NCI-H460 (cell line): ENCODE measurements at regions not wholly inside any gene's neighbourhood (a gene's known extent, or its start where the extent isn't known, plus 50 kb on each side); places are given as distances from the start of the nearest gene placed in this dataset.

Experiments used
- DNase-seq: peaks from one replicate; pipeline ENCODE4 v3.0.0-alpha.2; 2016; ENCODE audit warnings: low read depth; ENCODE audit errors: extremely low read depth

- DNase-seq, result no peak
Observed at GRCh38 chr14:58923751-58924405, 264.6 kb upstream of the DAAM1 start.

GRCh38 chr14:58941629-58942028 lies 246.8 kb upstream of the DAAM1 start:
- no peak for DNase-seq

- no peak for DNase-seq
Observed at GRCh38 chr14:58942516-58942915, 246.0 kb upstream of the DAAM1 start.

- no peak for DNase-seq
Observed at GRCh38 chr14:58944343-58944967, 244.0 kb upstream of the DAAM1 start.

GRCh38 chr14:58944968-58945356 lies 243.5 kb upstream of the DAAM1 start:
- no peak for DNase-seq

- DNase-seq, result no peak
Observed at GRCh38 chr14:58946431-58946830, 242.0 kb upstream of the DAAM1 start.

- no peak for DNase-seq
Observed at GRCh38 chr14:58947156-58947555, 241.3 kb upstream of the DAAM1 start.

- DNase-seq, result no peak
Observed at GRCh38 chr14:58947814-58948445, 240.5 kb upstream of the DAAM1 start.

- no peak for DNase-seq
Observed at GRCh38 chr14:58950555-58950954, 237.9 kb upstream of the DAAM1 start.

- no peak for DNase-seq
Observed at GRCh38 chr14:58951143-58951542, 237.3 kb upstream of the DAAM1 start.

- DNase-seq, result no peak
Observed at GRCh38 chr14:58954052-58954451, 234.4 kb upstream of the DAAM1 start.

GRCh38 chr14:58954901-58955861 lies 233.3 kb upstream of the DAAM1 start:
- no peak for DNase-seq

GRCh38 chr14:58961045-58961731 lies 227.3 kb upstream of the DAAM1 start:
- DNase-seq, result no peak

- no peak for DNase-seq
Observed at GRCh38 chr14:58963873-58964597, 224.4 kb upstream of the DAAM1 start.

- DNase-seq, result no peak
Observed at GRCh38 chr14:58964598-58964928, 223.9 kb upstream of the DAAM1 start.

GRCh38 chr14:58965601-58966000 lies 222.9 kb upstream of the DAAM1 start:
- no peak for DNase-seq

GRCh38 chr14:58966997-58967396 lies 221.5 kb upstream of the DAAM1 start:
- DNase-seq, result no peak

- no peak for DNase-seq
Observed at GRCh38 chr14:58969951-58970751, 218.3 kb upstream of the DAAM1 start.
